Peyer's patch (tissue), 4 donors: ENCODE measurements at regions not wholly inside any gene's neighbourhood (a gene's known extent, or its start where the extent isn't known, plus 50 kb on each side); places are given as distances from the start of the nearest gene placed in this dataset.

Source experiments
- POLR2A ChIP-seq, 2 donors: fragments of 450-650 bp; IDR thresholded peaks; one replicate each; pipeline ENCODE4 v1.5.1; 2017; ENCODE audit warnings: antibody characterized with exemption in 2 of 2, mild to moderate bottlenecking in 2 of 2, moderate library complexity in 2 of 2
- TF ChIP-seq, protein P1 (sequence below), 6 experiments: fragments of 450-650 bp in 4 of 6; fragments of 200-600 bp in 2 of 6; sonication (generic) in 1 of 6; IDR thresholded peaks; one replicate each; pipeline ENCODE4 v1.5.1; 2017 to 2019; ENCODE audit warnings: antibody characterized with exemption in 6 of 6, mild to moderate bottlenecking in 3 of 6, moderate library complexity in 1 of 6

GRCh38 chr12:92301356-92301755 lies 155.7 kb upstream of the BTG1 start:
- TF ChIP-seq POLR2A (IDR thresholded peaks at IDR 0.05) = no peak
- TF ChIP-seq, protein P1, sequence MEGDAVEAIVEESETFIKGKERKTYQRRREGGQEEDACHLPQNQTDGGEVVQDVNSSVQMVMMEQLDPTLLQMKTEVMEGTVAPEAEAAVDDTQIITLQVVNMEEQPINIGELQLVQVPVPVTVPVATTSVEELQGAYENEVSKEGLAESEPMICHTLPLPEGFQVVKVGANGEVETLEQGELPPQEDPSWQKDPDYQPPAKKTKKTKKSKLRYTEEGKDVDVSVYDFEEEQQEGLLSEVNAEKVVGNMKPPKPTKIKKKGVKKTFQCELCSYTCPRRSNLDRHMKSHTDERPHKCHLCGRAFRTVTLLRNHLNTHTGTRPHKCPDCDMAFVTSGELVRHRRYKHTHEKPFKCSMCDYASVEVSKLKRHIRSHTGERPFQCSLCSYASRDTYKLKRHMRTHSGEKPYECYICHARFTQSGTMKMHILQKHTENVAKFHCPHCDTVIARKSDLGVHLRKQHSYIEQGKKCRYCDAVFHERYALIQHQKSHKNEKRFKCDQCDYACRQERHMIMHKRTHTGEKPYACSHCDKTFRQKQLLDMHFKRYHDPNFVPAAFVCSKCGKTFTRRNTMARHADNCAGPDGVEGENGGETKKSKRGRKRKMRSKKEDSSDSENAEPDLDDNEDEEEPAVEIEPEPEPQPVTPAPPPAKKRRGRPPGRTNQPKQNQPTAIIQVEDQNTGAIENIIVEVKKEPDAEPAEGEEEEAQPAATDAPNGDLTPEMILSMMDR (IDR thresholded peaks at IDR 0.05) = no peak
